NT2/D1 (cell line): ENCODE measurements at regions not wholly inside any gene's neighbourhood (a gene's known extent, or its start where the extent isn't known, plus 50 kb on each side); places are given as distances from the start of the nearest gene placed in this dataset.
A peak's percentile ranks its signal among the peaks of the same experiment; 100 is the strongest.

ENCODE experiments used
- DNase-seq: peaks from one replicate; pipeline ENCODE4 v3.0.0-alpha.2; 2011; ENCODE audit warnings: low read depth, low spot score
- H3K27me3 ChIP-seq: 2 replicates; pipeline ENCODE4 v1.6.0; 2011; ENCODE audit warnings: mild to moderate bottlenecking; ENCODE audit not compliant: insufficient read length, insufficient read depth
- H3K36me3 ChIP-seq: 2 replicates; pipeline ENCODE4 v1.6.1; 2011; ENCODE audit warnings: mild to moderate bottlenecking, low read length, mixed read lengths; ENCODE audit not compliant: insufficient read depth, insufficient read length
- H3K4me1 ChIP-seq: 2 replicates; pipeline ENCODE4 v1.5.1; 2011; ENCODE audit not compliant: insufficient read depth, insufficient read length
- H3K4me3 ChIP-seq: 2 replicates; pipeline ENCODE4 v1.5.1; 2011; ENCODE audit warnings: low read depth; ENCODE audit not compliant: insufficient read length
- H3K9ac ChIP-seq: 2 replicates; pipeline ENCODE4 v1.6.0; 2011; ENCODE audit warnings: low read depth; ENCODE audit not compliant: insufficient read length
- H3K9me3 ChIP-seq: 2 replicates; pipeline ENCODE4 v1.5.1; 2011; ENCODE audit warnings: mild to moderate bottlenecking, low read length; ENCODE audit not compliant: insufficient read depth
- SUZ12 ChIP-seq: IDR thresholded peaks from 2 replicates; pipeline ENCODE4 v1.6.1; 2011; ENCODE audit not compliant: insufficient read length, insufficient read depth; ENCODE audit errors: extremely low read depth
- YY1 ChIP-seq: IDR thresholded peaks from 2 replicates; pipeline ENCODE4 v1.6.1; 2011; ENCODE audit not compliant: insufficient read length, insufficient read depth
- ZNF274 ChIP-seq: IDR thresholded peaks from 2 replicates; pipeline ENCODE4 v1.6.1; 2011; ENCODE audit warnings: mild to moderate bottlenecking, low read depth, low read length

GRCh38 chr18:47409519-47409918 lies 158.1 kb upstream of the SKOR2 start:
- Histone ChIP-seq H3K27me3 (no peaks in the 10 kb centered on the region), H3K36me3 (no peaks in the 10 kb centered on the region), H3K9me3 (no peaks in the 10 kb centered on the region; the same call in 1 of the 2 replicates), H3K4me1 (peaks cover 3% of the 10 kb centered on the region), H3K9ac (no peak overlapping the region), H3K4me3 (no peak overlapping the region)
- DNase-seq = no peak
- no peak for TF ChIP-seq ZNF274
- no peak for TF ChIP-seq YY1
- TF ChIP-seq SUZ12 = no peak

DNA sequence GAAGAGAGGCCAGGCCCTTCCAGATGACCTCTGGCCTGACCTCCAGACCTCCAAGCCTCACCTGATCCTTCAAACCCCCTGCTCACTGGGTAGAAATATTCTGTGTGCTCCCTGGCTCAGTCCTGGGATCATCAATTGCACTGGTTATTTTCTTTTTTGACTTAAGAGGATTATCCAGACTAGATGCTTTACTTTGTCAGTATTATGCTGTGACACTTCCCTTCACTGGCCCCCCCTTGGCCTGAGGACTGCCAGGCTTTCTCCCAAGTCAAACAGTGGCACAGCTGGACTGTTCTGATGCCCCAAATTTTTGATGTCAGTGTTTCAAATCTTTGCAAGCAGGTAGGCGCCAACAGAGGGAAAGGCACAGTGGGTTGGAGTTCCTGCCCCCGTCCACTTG lies 156.3 kb upstream of the SKOR2 start:
- Histone ChIP-seq H3K4me3 (no peak overlapping the region), H3K36me3 (no peaks in the 10 kb centered on the region), H3K9me3 (no peaks in the 10 kb centered on the region; the same call in 1 of the 2 replicates), H3K27me3 (no peaks in the 10 kb centered on the region), H3K4me1 (peaks cover 3% of the 10 kb centered on the region), H3K9ac (no peak overlapping the region)
- no peak for DNase-seq
- TF ChIP-seq SUZ12 (no peak), ZNF274 (no peak), YY1 (no peak)

DNA sequence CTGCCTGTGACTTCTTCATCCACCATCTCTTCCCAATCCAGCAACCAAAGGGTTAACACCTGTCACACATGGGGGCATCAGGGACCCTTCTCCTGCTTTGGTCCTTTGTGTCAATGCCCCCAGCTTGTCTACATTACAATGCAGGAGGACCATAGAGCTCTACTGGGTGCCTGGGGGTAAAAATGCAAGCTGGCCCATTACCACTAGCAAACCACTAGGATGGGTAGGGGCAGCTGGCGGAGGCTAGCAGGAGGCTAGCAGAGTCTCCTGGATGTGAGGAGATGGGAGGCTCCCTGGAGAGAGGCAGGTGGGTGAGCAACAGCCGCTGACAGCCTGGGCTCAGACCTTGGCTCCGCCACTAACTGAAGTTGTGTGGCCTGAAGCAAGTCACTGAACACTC lies 153.4 kb upstream of the SKOR2 start:
- TF ChIP-seq SUZ12 (no peak), ZNF274 (no peak), YY1 (no peak)
- no peak overlapping the region for H3K9ac ChIP-seq
- no peak for DNase-seq

GRCh38 chr18:47403949-47404348 lies 152.5 kb upstream of the SKOR2 start:
- DNase-seq = no peak
- Histone ChIP-seq H3K9ac (no peak overlapping the region), H3K36me3 (no peaks in the 10 kb centered on the region), H3K9me3 (no peaks in the 10 kb centered on the region; the same call in 1 of the 2 replicates), H3K27me3 (no peaks in the 10 kb centered on the region), H3K4me1 (peaks cover 3% of the 10 kb centered on the region), H3K4me3 (no peak overlapping the region)
- TF ChIP-seq ZNF274 (no peak), SUZ12 (no peak), YY1 (no peak)

More for the DNA sequence above, 153.4 kb upstream of the SKOR2 start:
- Histone ChIP-seq H3K9me3 (no peaks in the 10 kb centered on the region; the same call in 1 of the 2 replicates), H3K4me3 (no peak overlapping the region), H3K36me3 (no peaks in the 10 kb centered on the region), H3K27me3 (no peaks in the 10 kb centered on the region), H3K4me1 (peaks cover 3% of the 10 kb centered on the region)

- TF ChIP-seq ZNF274 (no peak), YY1 (no peak), SUZ12 (no peak)
- H3K4me3 ChIP-seq = no peak overlapping the region
- H3K4me1 ChIP-seq = peaks cover 3% of the 10 kb centered on the region
- DNase-seq = no peak
- no peak overlapping the region for H3K9ac ChIP-seq
- H3K27me3 ChIP-seq = no peaks in the 10 kb centered on the region
- H3K9me3 ChIP-seq = no peaks in the 10 kb centered on the region; the same call in 1 of the 2 replicates
- no peaks in the 10 kb centered on the region for H3K36me3 ChIP-seq
Measured at GRCh38 chr18:47403317-47403716, 151.9 kb upstream of the SKOR2 start.

- H3K4me1 ChIP-seq = no peaks in the 10 kb centered on the region
- no peaks in the 10 kb centered on the region for H3K27me3 ChIP-seq
- H3K36me3 ChIP-seq = no peaks in the 10 kb centered on the region
- DNase-seq = no peak
- TF ChIP-seq ZNF274 = no peak
- TF ChIP-seq YY1 = no peak
- TF ChIP-seq SUZ12 = no peak
- H3K4me3 ChIP-seq = no peak overlapping the region
- H3K9me3 ChIP-seq = peaks cover 13% of the 10 kb centered on the region; the same call in 1 of the 2 replicates
- no peak overlapping the region for H3K9ac ChIP-seq
Measured at GRCh38 chr18:47399475-47399874, 148.0 kb upstream of the SKOR2 start.

GRCh38 chr18:47397671-47398319 lies 146.3 kb upstream of the SKOR2 start:
- peaks cover 13% of the 10 kb centered on the region; the same call in 1 of the 2 replicates for H3K9me3 ChIP-seq
- peak; percentile 30 for DNase-seq
- TF ChIP-seq YY1 = no peak
- TF ChIP-seq ZNF274 = no peak
- TF ChIP-seq SUZ12 = no peak

More at GRCh38 chr18:47397671-47398319, 146.3 kb upstream of the SKOR2 start:
- no peaks in the 10 kb centered on the region for H3K27me3 ChIP-seq
- no peaks in the 10 kb centered on the region for H3K4me1 ChIP-seq
- H3K4me3 ChIP-seq = no peak overlapping the region
- no peak overlapping the region for H3K9ac ChIP-seq
- no peaks in the 10 kb centered on the region for H3K36me3 ChIP-seq
